ENCODE measurements at regions not wholly inside any gene's neighbourhood (a gene's known extent, or its start where the extent isn't known, plus 50 kb on each side); places are given as distances from the start of the nearest gene placed in this dataset.

- TF ChIP-seq CTCF (IDR thresholded peaks at IDR 0.05) (no peak), POLR2A (IDR thresholded peaks at IDR 0.05) (no peak)
Measured at GRCh38 chr1:47707503-47707902, 269.7 kb downstream of the FOXD2 start.

Measured in uterus (tissue), 2 donors.